ENCODE measurements at regions not wholly inside any gene's neighbourhood (a gene's known extent, or its start where the extent isn't known, plus 50 kb on each side); places are given as distances from the start of the nearest gene placed in this dataset.

DNA sequence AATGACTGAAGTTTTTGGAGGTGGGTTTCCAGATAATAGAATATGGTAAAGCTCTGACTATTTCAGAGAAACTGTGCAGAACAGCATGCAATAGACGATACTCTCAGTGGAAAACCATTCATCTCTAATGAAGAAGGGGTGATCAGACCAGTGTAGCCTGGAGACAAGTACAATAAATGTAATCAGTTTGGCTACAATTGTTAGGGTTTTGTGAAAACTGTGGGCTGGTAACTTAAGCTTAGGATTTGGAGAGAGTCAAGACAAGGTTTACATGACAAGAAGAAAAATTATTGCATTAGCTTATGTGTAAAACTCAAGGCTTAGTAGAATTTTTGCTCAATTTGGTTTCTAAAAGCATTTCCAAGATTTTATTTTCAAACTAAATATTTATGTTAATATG is 241.5 kb upstream of the ANKRD50 start:
- TF ChIP-seq CTCF (IDR thresholded peaks at IDR 0.05), result no peak
- no peak for TF ChIP-seq POLR2A (IDR thresholded peaks at IDR 0.05)

Measured in testis (tissue), 2 donors.